Muscle of back (tissue), 3 donors: ENCODE measurements at regions not wholly inside any gene's neighbourhood (a gene's known extent, or its start where the extent isn't known, plus 50 kb on each side); places are given as distances from the start of the nearest gene placed in this dataset.
A peak's percentile ranks its signal among the peaks of the same experiment; 100 is the strongest.
"Not testable (repeated sequence)": the region's sequence is repeated elsewhere in the genome, so short reads cannot be mapped to it uniquely, and the experiment has no call there.

Experiments
- DNase-seq, 3 donors: peaks; one replicate each; pipeline versions ENCODE4 v3.0.0 to v3.0.0-alpha.2; 2013

DNA sequence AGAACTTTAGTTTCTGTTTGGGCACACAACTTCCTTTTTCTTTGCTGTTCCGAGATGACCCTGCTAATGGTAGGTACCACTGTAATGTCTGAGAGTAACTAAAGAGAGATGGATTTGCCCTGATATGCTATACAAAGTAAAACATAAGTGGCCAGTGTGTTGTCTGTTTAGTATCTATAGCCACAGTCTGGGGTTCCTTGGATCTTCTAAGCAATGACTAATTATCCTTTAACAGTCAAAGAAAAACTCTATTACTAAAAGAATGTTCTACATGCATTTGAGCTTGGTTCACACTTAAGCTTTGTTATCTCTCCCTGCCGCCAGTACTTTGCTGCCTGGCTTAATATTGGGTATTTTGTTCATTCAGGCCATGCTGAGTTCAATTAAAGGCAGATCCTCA lies 1051.9 kb upstream of the FLRT2 start:
- DNase-seq: no peak

DNA sequence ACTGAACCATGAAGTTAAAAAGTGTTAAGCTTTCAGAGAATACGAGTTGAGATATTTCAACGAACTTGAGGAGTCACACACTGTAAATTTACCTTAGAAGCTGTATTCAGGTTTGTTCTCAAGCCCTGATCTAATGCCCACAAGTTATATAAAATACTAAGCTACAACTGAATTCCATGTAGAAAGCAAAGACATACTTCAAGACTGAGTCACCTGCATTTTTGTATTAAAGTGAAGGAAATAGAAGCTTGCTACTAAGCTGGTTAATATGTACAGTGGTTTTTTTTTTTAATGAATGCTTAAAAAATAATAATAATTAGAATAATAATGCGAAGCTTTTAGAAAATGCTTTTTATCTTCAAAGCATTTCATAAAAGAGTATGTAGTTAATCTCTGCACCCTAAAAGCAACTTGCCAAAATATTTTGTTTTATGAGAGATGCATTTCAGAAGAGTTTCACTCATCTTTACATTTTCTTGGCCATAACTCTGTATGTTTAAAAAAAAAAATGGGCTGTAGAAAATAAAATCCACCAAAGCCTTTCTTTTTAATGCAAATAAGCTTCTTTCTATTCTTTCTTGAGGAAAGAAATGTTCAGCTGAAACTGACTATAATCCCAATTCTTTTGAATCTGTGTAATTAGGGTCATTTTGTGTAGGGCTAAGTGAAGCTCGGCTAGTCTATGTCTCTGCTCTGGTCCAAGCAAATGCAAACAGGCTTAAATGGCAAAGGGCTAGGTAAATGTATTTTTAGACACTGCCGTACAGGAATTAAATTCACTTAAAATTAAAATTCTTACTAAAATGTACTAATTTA lies 1047.5 kb upstream of the FLRT2 start:
- DNase-seq: peak in 1 of 3 donors; percentile 33

DNA sequence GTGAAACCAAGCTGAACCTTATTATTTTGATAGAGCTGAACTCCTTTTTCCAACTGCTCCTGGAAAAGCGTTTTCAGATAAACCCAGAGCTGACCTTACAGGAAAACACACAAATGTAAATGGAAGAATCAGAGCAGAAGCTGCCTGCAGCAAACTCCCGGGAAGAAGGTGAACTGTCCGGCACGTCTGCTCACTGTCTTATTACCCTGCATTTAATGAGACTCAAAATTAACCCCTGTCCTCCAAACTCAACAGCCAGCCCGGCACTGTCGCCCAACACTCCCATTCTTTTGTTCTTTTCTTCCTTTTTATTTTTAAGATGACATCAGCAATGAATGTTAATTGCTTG lies 1046.9 kb upstream of the FLRT2 start:
- peak in 1 of 3 donors; percentile 12 for DNase-seq

GRCh38 chr14:84484243-84484642 lies 1045.7 kb upstream of the FLRT2 start:
- DNase-seq: not testable (repeated sequence)

- DNase-seq: no peak
Measured at GRCh38 chr14:84485036-84485435, 1044.9 kb upstream of the FLRT2 start.

DNA sequence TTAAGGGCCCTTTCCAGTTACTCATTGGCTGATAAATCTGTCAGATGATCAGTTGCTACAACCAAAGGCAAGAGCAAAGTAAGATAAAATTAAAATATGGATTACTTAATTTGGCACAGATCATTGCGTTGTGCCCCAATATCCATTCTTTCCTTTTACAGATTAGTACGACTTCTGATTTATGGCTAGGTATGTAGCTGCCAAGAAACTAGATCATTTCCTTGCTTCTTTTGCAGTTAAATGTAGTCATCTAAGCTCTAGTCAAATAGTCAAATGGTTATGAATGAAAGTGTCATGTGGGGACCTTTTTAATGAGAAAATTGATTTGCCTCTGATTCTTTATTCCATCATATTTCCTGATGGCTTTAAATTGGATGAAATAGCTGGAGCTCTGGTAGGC lies 1039.9 kb upstream of the FLRT2 start:
- DNase-seq: no peak

DNA sequence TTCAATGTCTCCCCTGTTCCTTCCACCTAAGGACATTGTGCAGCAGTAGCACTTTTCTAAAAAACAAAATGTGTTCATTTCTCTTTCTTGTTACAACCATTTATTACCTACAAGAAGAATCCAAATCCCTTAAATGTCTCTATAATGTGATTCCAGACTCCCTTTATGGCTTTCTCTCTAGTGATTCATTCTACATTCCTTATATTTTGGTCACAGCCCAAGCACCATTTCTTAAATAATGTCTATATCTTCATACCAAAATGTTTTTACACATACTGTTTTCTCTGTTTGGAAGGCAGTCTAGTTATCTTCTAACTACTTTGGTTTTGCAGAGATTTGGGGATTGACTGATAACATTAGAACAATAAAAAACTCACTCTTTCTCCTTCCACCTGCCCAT lies 1037.3 kb upstream of the FLRT2 start:
- DNase-seq: peak in 1 of 3 donors; percentile 24

GRCh38 chr14:84493779-84494178 lies 1036.2 kb upstream of the FLRT2 start:
- no peak for DNase-seq

DNA sequence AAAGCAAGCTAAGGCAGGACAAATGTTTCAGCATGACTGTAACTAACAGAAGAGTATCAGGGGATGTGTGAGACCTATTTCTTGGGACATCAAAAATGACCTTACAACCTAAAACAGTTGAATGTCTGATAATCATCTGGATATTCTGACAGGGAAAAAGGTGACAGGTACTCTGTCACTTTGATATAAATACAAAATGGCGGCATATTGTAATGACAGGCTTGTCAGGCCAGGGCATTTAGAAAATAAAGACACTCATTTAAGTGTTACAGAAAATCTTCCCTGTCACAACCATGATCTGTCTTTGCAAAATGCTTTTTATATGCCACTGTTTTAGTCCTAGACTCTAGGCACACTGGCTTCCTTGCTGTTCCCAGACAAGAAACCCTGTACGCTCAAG lies 1033.3 kb upstream of the FLRT2 start:
- no peak for DNase-seq

- not testable (repeated sequence) for DNase-seq
Measured at GRCh38 chr14:84512823-84513222, 1017.1 kb upstream of the FLRT2 start.

- DNase-seq: no peak
Measured at GRCh38 chr14:84519836-84520235, 1010.1 kb upstream of the FLRT2 start.

GRCh38 chr14:84520711-84521338 lies 1009.1 kb upstream of the FLRT2 start:
- DNase-seq: peak; percentile 2 to 12 (median 11)

GRCh38 chr14:84523746-84524145 lies 1006.2 kb upstream of the FLRT2 start:
- DNase-seq: no peak

DNA sequence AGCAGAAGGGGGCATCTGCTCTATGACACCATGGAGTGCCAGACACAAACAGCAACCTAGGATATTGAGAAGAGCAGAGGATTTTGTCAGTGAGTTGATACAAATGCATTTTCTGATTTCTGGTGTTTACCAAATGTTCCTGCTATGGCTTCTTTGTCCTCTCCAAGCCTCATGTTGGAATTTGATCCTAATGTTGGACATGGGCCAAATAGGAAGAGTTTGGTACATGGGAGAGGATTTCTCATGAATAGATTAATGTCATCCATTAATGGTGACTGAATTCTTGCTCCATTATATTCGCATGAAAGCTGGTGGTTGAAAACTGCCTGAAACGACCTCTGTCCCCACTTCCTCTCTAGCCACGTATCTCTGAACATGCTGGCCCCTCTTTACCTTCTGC lies 1002.2 kb upstream of the FLRT2 start:
- peak in 1 of 3 donors; percentile 4 for DNase-seq

- DNase-seq: no peak
Measured at GRCh38 chr14:84532016-84532415, 997.9 kb upstream of the FLRT2 start.

GRCh38 chr14:84533181-84533725 lies 996.7 kb upstream of the FLRT2 start:
- DNase-seq: no peak

DNA sequence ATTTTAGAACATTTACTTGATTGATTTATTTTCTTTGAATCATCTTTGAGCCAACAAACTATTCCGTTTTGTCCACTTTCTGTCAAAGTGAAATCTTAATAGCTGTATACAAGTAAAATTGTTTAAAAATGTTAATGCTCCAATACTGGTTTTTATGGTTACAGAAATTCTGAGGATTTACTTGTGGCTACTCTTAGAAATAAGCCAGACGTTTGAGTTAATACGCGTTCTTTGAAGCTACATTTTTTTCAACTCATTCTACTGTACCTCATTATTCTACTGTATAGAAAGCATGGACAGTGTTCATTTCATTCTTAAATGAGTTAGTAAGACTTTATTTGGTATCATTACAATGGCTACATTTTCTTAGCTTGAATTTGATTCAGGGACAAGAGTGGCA lies 996.2 kb upstream of the FLRT2 start:
- no peak for DNase-seq

- DNase-seq: no peak
Measured at GRCh38 chr14:84535484-84535883, 994.5 kb upstream of the FLRT2 start.

DNA sequence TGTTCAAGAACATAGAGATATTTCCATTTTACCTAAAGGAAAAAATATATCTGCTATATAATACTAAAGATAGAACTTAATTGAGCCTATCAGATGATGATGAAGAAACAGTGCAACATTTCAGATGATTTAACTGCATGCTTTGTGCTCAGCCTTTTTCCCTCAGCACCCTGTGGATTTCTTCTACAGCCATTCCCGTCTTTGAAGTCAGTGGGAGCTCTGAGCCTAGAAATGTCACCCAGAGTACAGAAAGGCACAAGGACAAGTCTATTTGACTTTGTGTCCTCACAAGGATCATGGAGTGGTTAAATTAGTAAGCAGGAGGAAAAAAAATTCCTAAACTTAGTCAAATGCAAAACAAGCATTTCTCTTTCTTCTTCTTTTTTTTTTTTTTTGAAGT lies 994.0 kb upstream of the FLRT2 start:
- DNase-seq: no peak

DNA sequence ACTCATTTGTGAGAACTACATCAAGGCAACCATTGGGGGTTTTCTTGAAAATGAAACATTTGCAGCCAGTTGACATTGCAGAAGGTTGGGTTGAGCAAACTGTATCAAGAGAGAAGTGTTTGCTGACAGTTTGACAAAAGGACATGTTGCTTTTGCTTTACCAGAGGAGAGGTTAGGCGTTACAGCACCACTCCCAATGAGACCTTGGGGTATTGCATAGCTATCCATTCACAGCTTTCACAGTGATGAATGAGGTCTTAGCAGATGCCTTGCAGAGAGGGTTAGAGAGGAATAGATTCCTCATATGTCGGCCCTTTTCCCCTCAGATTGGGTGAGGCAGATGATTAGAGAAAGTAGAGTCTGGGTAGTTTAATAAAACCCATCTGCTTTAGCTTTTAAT lies 988.9 kb upstream of the FLRT2 start:
- peak in 2 of 3 donors; percentile 7 to 12 for DNase-seq

GRCh38 chr14:84543859-84544258 lies 986.1 kb upstream of the FLRT2 start:
- DNase-seq: no peak

- DNase-seq: no peak
Measured at GRCh38 chr14:84544486-84545131, 985.3 kb upstream of the FLRT2 start.

GRCh38 chr14:84546236-84546635 lies 983.7 kb upstream of the FLRT2 start:
- DNase-seq: no peak
